ENCODE measurements at regions not wholly inside any gene's neighbourhood (a gene's known extent, or its start where the extent isn't known, plus 50 kb on each side); places are given as distances from the start of the nearest gene placed in this dataset.

GRCh38 chr2:147636238-147636882 lies 208.5 kb upstream of the ACVR2A start (continued):
- TF ChIP-seq ZNF518A (tag by site-specific recombination; conservative IDR thresholded peaks at IDR 0.05; ENCODE audit: low read depth) (no peak), SP3 (tag by site-specific recombination; IDR thresholded peaks at IDR 0.05) (no peak), ZNF560 (tag by site-specific recombination; IDR thresholded peaks at IDR 0.05; ENCODE audit: borderline replicate concordance) (no peak), ZNF521 (tag by site-specific recombination; IDR thresholded peaks at IDR 0.05) (no peak), PRDM1 (tag by site-specific recombination; IDR thresholded peaks at IDR 0.05) (no peak), ZNF350 (tag by site-specific recombination; IDR thresholded peaks at IDR 0.05) (no peak), ZXDB (tag by site-specific recombination; IDR thresholded peaks at IDR 0.05) (no peak), KLF16 (tag by site-specific recombination; IDR thresholded peaks at IDR 0.05) (no peak), ZNF302 (tag by site-specific recombination; IDR thresholded peaks at IDR 0.05; ENCODE audit: low read depth) (no peak), ZNF266 (tag by site-specific recombination; IDR thresholded peaks at IDR 0.05; ENCODE audit: low read depth) (no peak), ZNF16 (tag by site-specific recombination; IDR thresholded peaks at IDR 0.05; ENCODE audit: low read depth) (no peak), ZNF239 (tag by site-specific recombination; IDR thresholded peaks at IDR 0.05) (no peak)
- TF ChIP-seq, protein P1, sequence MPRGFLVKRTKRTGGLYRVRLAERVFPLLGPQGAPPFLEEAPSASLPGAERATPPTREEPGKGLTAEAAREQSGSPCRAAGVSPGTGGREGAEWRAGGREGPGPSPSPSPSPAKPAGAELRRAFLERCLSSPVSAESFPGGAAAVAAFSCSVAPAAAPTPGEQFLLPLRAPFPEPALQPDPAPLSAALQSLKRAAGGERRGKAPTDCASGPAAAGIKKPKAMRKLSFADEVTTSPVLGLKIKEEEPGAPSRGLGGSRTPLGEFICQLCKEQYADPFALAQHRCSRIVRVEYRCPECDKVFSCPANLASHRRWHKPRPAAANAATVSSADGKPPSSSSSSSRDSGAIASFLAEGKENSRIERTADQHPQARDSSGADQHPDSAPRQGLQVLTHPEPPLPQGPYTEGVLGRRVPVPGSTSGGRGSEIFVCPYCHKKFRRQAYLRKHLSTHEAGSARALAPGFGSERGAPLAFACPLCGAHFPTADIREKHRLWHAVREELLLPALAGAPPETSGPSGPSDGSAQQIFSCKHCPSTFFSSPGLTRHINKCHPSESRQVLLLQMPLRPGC (tag by site-specific recombination; IDR thresholded peaks at IDR 0.05), result no peak

GRCh38 chr2:147634826-147635225 lies 210.0 kb upstream of the ACVR2A start:
- Histone ChIP-seq H3K4me3 (ENCODE audit: low read depth, low read length) (no peak overlapping the region), H3K27ac (ENCODE audit: extremely low read depth, low read depth, low read length) (no peak overlapping the region), H3K9me3 (ENCODE audit: control insufficient read depth, insufficient read depth, low read depth, low read length) (no peaks in the 10 kb centered on the region), H3K36me3 (ENCODE audit: control insufficient read depth in 2 of 2, insufficient read depth in 1 of 2, low read length in 2 of 2) (no peaks in the 10 kb centered on the region), H3K4me1 (ENCODE audit: control insufficient read depth, insufficient read depth, low read length) (no peaks in the 10 kb centered on the region)
- ChIA-PET POLR2A (no interaction called here), CTCF (no interaction called here)
- TF ChIP-seq KLF8 (tag by site-specific recombination; IDR thresholded peaks at IDR 0.05) (no peak), ZNF169 (tag by site-specific recombination; IDR thresholded peaks at IDR 0.05) (no peak), ZBTB7A (tag by site-specific recombination; IDR thresholded peaks at IDR 0.05; ENCODE audit: low read depth) (no peak), FEZF1 (tag by site-specific recombination; IDR thresholded peaks at IDR 0.05) (no peak), SCRT1 (tag by site-specific recombination; IDR thresholded peaks at IDR 0.05; ENCODE audit: borderline replicate concordance) (no peak), SP3 (tag by site-specific recombination; IDR thresholded peaks at IDR 0.05) (no peak), ZFP41 (tag by site-specific recombination; IDR thresholded peaks at IDR 0.05; ENCODE audit: borderline replicate concordance) (no peak), SP2 (tag by site-specific recombination; IDR thresholded peaks at IDR 0.05) (no peak), ZNF24 (tag by site-specific recombination; IDR thresholded peaks at IDR 0.05) (no peak), ZBTB8A (tag by site-specific recombination; IDR thresholded peaks at IDR 0.05) (no peak), ZNF544 (tag by site-specific recombination; IDR thresholded peaks at IDR 0.05) (no peak), EGR2 (tag by site-specific recombination; IDR thresholded peaks at IDR 0.05; ENCODE audit: low read depth) (no peak), GLI2 (tag by site-specific recombination; IDR thresholded peaks at IDR 0.05; ENCODE audit: borderline replicate concordance, low read depth) (no peak), ZNF426 (tag by site-specific recombination; IDR thresholded peaks at IDR 0.05) (no peak), ZNF785 (tag by site-specific recombination; IDR thresholded peaks at IDR 0.05) (no peak)
- TF ChIP-seq, protein P2, sequence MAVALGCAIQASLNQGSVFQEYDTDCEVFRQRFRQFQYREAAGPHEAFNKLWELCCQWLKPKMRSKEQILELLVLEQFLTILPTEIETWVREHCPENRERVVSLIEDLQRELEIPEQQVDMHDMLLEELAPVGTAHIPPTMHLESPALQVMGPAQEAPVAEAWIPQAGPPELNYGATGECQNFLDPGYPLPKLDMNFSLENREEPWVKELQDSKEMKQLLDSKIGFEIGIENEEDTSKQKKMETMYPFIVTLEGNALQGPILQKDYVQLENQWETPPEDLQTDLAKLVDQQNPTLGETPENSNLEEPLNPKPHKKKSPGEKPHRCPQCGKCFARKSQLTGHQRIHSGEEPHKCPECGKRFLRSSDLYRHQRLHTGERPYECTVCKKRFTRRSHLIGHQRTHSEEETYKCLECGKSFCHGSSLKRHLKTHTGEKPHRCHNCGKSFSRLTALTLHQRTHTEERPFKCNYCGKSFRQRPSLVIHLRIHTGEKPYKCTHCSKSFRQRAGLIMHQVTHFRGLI (tag by site-specific recombination; IDR thresholded peaks at IDR 0.05), result no peak

All from HEK293 (cell line).